ENCODE measurements at regions not wholly inside any gene's neighbourhood (a gene's known extent, or its start where the extent isn't known, plus 50 kb on each side); places are given as distances from the start of the nearest gene placed in this dataset.

GRCh38 chrX:113828470-113828869, 755.4 kb upstream of the HTR2C start:
- Histone ChIP-seq H3K4me3 (ENCODE audit: low read depth in 1 of 2, low read length in 2 of 2) (no peak overlapping the region), H3K27ac (ENCODE audit: low read length) (no peak overlapping the region), H3K9me3 (ENCODE audit: insufficient read depth, low read length, severe bottlenecking) (no peaks in the 10 kb centered on the region), H4K20me1 (ENCODE audit: insufficient read depth, low read length) (no peaks in the 10 kb centered on the region), H3K9ac (ENCODE audit: low read depth, low read length) (no peak overlapping the region), H3K27me3 (ENCODE audit: insufficient read depth, low read length, poor library complexity) (no peaks in the 10 kb centered on the region), H3K36me3 (ENCODE audit: insufficient read depth, low read length) (no peaks in the 10 kb centered on the region), H3K4me2 (ENCODE audit: insufficient read depth, low read length) (no peak overlapping the region), H3K79me2 (ENCODE audit: insufficient read depth, low read length) (no peaks in the 10 kb centered on the region), H2AFZ (ENCODE audit: low read depth, low read length) (no peak overlapping the region), H3K4me1 (ENCODE audit: insufficient read depth, low read length) (peaks cover 12% of the 10 kb centered on the region)
- no peak for TF ChIP-seq EZH2 (IDR thresholded peaks at IDR 0.05; ENCODE audit: borderline replicate concordance, low read depth, low read length, severe bottlenecking)
- TF ChIP-seq CTCF (IDR thresholded peaks at IDR 0.05; ENCODE audit: borderline replicate concordance, extremely low read depth, low read length, poor library complexity, severe bottlenecking), result no peak
- DNase-seq (no peak), ATAC-seq (ENCODE audit: insufficient read depth, low read depth) (peak; percentile 37; the same call in 1 of the 3 replicates)

- Histone ChIP-seq H3K4me3 (ENCODE audit: low read depth in 1 of 2, low read length in 2 of 2) (no peak overlapping the region), H3K79me2 (ENCODE audit: insufficient read depth, low read length) (no peaks in the 10 kb centered on the region), H3K4me2 (ENCODE audit: insufficient read depth, low read length) (no peak overlapping the region), H3K9me3 (ENCODE audit: insufficient read depth, low read length, severe bottlenecking) (no peaks in the 10 kb centered on the region), H2AFZ (ENCODE audit: low read depth, low read length) (no peak overlapping the region), H3K9ac (ENCODE audit: low read depth, low read length) (no peak overlapping the region), H3K27me3 (ENCODE audit: insufficient read depth, low read length, poor library complexity) (no peaks in the 10 kb centered on the region), H3K4me1 (ENCODE audit: insufficient read depth, low read length) (no peaks in the 10 kb centered on the region), H3K36me3 (ENCODE audit: insufficient read depth, low read length) (no peaks in the 10 kb centered on the region), H3K27ac (ENCODE audit: low read length) (no peak overlapping the region), H4K20me1 (ENCODE audit: insufficient read depth, low read length) (no peaks in the 10 kb centered on the region)
- no peak for TF ChIP-seq CTCF (IDR thresholded peaks at IDR 0.05; ENCODE audit: borderline replicate concordance, extremely low read depth, low read length, poor library complexity, severe bottlenecking)
- no peak for TF ChIP-seq EZH2 (IDR thresholded peaks at IDR 0.05; ENCODE audit: borderline replicate concordance, low read depth, low read length, severe bottlenecking)
- ATAC-seq (ENCODE audit: insufficient read depth, low read depth) (no peak), DNase-seq (no peak)
Observed at GRCh38 chrX:113818346-113818745, 765.5 kb upstream of the HTR2C start.

GRCh38 chrX:113804819-113805218, 779.1 kb upstream of the HTR2C start:
- DNase-seq, result no peak
- no peaks in the 10 kb centered on the region for H3K79me2 ChIP-seq (ENCODE audit: insufficient read depth, low read length)
- no peaks in the 10 kb centered on the region for H3K36me3 ChIP-seq (ENCODE audit: insufficient read depth, low read length)
- no peaks in the 10 kb centered on the region for H3K4me1 ChIP-seq (ENCODE audit: insufficient read depth, low read length)
- no peak for ATAC-seq (ENCODE audit: insufficient read depth, low read depth)
- H3K9ac ChIP-seq (ENCODE audit: low read depth, low read length), result no peak overlapping the region
- H3K27ac ChIP-seq (ENCODE audit: low read length), result no peak overlapping the region
- no peaks in the 10 kb centered on the region for H3K9me3 ChIP-seq (ENCODE audit: insufficient read depth, low read length, severe bottlenecking)
- no peak overlapping the region for H2AFZ ChIP-seq (ENCODE audit: low read depth, low read length)
- H3K4me2 ChIP-seq (ENCODE audit: insufficient read depth, low read length), result no peak overlapping the region
- TF ChIP-seq EZH2 (IDR thresholded peaks at IDR 0.05; ENCODE audit: borderline replicate concordance, low read depth, low read length, severe bottlenecking) (no peak), CTCF (IDR thresholded peaks at IDR 0.05; ENCODE audit: borderline replicate concordance, extremely low read depth, low read length, poor library complexity, severe bottlenecking) (no peak)
- no peak overlapping the region for H3K4me3 ChIP-seq (ENCODE audit: low read depth in 1 of 2, low read length in 2 of 2)
- H3K27me3 ChIP-seq (ENCODE audit: insufficient read depth, low read length, poor library complexity), result no peaks in the 10 kb centered on the region
- H4K20me1 ChIP-seq (ENCODE audit: insufficient read depth, low read length), result no peaks in the 10 kb centered on the region

GRCh38 chrX:113804291-113804690, 779.6 kb upstream of the HTR2C start:
- Histone ChIP-seq H3K9me3 (ENCODE audit: insufficient read depth, low read length, severe bottlenecking) (no peaks in the 10 kb centered on the region), H3K9ac (ENCODE audit: low read depth, low read length) (no peak overlapping the region), H3K4me3 (ENCODE audit: low read depth in 1 of 2, low read length in 2 of 2) (no peak overlapping the region), H2AFZ (ENCODE audit: low read depth, low read length) (no peak overlapping the region), H4K20me1 (ENCODE audit: insufficient read depth, low read length) (no peaks in the 10 kb centered on the region), H3K4me2 (ENCODE audit: insufficient read depth, low read length) (no peak overlapping the region), H3K27ac (ENCODE audit: low read length) (no peak overlapping the region), H3K4me1 (ENCODE audit: insufficient read depth, low read length) (no peaks in the 10 kb centered on the region), H3K27me3 (ENCODE audit: insufficient read depth, low read length, poor library complexity) (no peaks in the 10 kb centered on the region), H3K36me3 (ENCODE audit: insufficient read depth, low read length) (no peaks in the 10 kb centered on the region), H3K79me2 (ENCODE audit: insufficient read depth, low read length) (no peaks in the 10 kb centered on the region)
- DNase-seq (no peak), ATAC-seq (ENCODE audit: insufficient read depth, low read depth) (no peak)
- TF ChIP-seq EZH2 (IDR thresholded peaks at IDR 0.05; ENCODE audit: borderline replicate concordance, low read depth, low read length, severe bottlenecking) (no peak), CTCF (IDR thresholded peaks at IDR 0.05; ENCODE audit: borderline replicate concordance, extremely low read depth, low read length, poor library complexity, severe bottlenecking) (no peak)

Measured in DND-41 (cell line).